ENCODE measurements at regions not wholly inside any gene's neighbourhood (a gene's known extent, or its start where the extent isn't known, plus 50 kb on each side); places are given as distances from the start of the nearest gene placed in this dataset.

- DNase-seq (ENCODE audit: low spot score), result no peak
- TF ChIP-seq, protein P1, sequence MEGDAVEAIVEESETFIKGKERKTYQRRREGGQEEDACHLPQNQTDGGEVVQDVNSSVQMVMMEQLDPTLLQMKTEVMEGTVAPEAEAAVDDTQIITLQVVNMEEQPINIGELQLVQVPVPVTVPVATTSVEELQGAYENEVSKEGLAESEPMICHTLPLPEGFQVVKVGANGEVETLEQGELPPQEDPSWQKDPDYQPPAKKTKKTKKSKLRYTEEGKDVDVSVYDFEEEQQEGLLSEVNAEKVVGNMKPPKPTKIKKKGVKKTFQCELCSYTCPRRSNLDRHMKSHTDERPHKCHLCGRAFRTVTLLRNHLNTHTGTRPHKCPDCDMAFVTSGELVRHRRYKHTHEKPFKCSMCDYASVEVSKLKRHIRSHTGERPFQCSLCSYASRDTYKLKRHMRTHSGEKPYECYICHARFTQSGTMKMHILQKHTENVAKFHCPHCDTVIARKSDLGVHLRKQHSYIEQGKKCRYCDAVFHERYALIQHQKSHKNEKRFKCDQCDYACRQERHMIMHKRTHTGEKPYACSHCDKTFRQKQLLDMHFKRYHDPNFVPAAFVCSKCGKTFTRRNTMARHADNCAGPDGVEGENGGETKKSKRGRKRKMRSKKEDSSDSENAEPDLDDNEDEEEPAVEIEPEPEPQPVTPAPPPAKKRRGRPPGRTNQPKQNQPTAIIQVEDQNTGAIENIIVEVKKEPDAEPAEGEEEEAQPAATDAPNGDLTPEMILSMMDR (IDR thresholded peaks at IDR 0.05; ENCODE audit: extremely low read depth, missing control alignments), result no peak
Observed at GRCh38 chr10:59557052-59557451, 152.6 kb downstream of the SLC16A9 start.

- DNase-seq (ENCODE audit: low spot score), result no peak
- TF ChIP-seq, protein P1 (IDR thresholded peaks at IDR 0.05; ENCODE audit: extremely low read depth, missing control alignments), result no peak
Observed at GRCh38 chr10:59553162-59553900, 156.3 kb downstream of the SLC16A9 start.

DNA sequence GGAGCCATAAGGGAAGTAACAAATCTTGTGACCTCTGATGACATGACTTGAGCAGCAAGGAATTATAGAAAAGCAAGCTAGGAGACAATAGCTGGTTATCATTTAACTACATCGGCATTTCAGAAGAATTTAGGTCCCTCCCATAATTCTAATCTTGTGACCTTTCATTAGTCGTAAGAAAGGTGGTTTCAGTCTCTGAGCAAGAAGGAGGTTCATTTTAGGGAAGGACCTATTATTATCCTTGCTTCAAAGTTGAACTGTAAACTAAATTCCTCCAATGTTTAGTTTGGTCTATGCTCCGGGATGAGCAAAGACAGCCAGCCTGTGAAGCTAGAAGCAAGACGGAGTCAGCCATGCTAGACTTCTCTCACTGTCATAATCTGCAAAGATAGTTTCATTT lies 159.6 kb downstream of the SLC16A9 start:
- DNase-seq (ENCODE audit: low spot score), result no peak

GRCh38 chr10:59538623-59539022 lies 171.0 kb downstream of the SLC16A9 start:
- DNase-seq (ENCODE audit: low spot score), result no peak
- TF ChIP-seq, protein P1 (IDR thresholded peaks at IDR 0.05; ENCODE audit: extremely low read depth, missing control alignments), result no peak

More for the DNA sequence above, 159.6 kb downstream of the SLC16A9 start:
- TF ChIP-seq, protein P1 (IDR thresholded peaks at IDR 0.05; ENCODE audit: extremely low read depth, missing control alignments), result no peak

DNA sequence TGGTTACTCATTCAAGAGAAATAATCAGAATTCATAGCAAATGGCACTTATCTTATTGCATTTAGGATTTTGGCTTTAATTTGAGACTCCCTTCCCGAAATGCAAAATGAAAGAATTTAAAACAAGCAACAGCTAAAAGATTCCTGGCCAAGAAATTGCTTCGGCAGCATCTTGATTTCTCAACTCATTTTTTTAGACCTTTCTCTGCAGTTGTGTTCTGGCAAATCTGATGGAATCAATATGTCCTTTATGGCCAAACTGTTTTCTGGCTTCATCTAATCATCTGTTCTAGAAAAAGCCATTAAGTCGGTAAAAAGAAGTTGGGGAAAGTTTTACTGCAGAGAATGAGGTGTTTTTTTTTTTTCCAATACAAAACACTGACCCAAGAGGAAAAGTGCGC lies 172.1 kb downstream of the SLC16A9 start:
- DNase-seq (ENCODE audit: low spot score), result no peak
- TF ChIP-seq, protein P1 (IDR thresholded peaks at IDR 0.05; ENCODE audit: extremely low read depth, missing control alignments), result no peak

DNA sequence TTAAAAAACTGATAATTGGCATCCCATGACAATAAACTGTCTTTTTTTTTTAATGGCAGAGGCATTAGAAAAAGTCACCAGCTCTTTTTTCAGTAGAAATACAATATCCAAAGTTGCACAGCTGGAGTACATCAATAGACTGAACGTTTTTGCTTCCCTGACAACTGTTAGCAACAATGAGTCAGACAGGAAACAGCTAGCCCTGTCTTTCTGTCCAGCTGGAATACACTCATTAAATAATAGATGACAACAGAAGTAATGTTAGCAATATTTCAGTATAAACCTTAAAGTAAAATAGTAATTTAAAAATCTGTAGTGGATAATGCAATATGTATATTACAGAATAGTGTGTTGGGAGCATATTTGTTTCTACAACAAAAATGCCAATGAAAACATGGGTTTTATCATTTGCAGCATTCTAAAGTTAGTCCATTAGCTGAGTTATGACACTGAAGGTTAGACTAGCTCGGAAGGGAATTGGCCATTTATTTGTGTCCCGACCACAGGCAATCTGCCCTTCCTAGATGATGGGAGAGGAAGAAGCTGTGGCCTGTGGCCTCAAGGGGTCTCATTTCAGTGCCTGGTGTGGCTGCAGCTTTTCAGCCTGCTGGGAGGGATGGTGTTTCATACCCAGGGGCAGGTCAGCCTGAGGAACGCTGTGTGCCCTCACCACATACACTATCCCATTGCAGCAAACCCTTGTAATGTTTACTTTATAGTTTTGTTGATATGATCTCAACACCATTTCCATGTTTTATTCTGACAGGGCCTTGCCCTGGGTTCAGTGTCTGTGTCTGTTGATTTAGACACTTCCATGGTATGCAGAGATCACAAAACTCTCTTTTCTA lies 173.3 kb downstream of the SLC16A9 start:
- TF ChIP-seq, protein P1 (IDR thresholded peaks at IDR 0.05; ENCODE audit: extremely low read depth, missing control alignments), result no peak
- no peak for DNase-seq (ENCODE audit: low spot score)

DNA sequence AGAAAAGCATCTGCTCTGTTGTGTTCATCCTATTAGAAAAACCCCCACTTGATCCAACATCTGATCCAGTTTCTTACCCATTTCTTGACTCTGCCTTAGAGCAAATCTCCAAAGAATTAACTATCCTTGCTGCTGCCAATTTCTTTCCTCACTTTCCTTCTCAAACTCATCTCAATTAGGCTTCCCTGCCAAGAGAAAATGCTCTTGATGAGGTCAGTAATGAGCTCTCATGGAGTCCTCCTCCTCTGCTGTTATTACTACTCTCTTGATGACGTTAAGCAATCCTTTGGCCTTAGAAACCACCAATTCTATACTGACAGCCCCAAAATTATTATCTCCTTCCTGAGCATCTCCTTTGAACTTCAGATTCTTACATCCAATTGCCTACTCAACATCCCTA lies 162.0 kb upstream of the FAM13C start:
- DNase-seq (ENCODE audit: low spot score), result no peak
- TF ChIP-seq, protein P1 (IDR thresholded peaks at IDR 0.05; ENCODE audit: extremely low read depth, missing control alignments), result no peak

Measured in GM20000 (cell line).